ENCODE measurements at regions not wholly inside any gene's neighbourhood (a gene's known extent, or its start where the extent isn't known, plus 50 kb on each side); places are given as distances from the start of the nearest gene placed in this dataset.

DNA sequence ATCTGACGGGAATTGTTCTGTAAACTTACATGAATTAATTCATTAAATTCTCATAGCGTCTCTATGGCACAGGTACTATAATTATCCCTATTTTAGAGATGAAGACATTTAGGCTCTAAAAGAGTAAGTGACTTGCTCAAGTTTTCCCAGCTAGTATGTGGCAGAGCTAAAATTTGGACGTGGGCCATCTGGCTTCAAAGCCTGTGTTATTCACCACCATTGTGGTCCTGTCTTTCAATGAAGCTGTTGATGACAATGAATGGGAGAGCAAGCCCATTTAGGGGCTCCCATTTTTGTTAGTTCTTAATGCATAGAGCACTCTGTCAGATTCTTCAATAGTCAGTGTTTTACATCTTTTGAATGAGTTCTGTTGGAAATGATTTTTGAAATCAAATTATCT, 236.0 kb upstream of the CD180 start:
- Mint-ChIP-seq H3K27me3 (ENCODE audit: insufficient read depth) (peaks cover 5% of the 10 kb centered on the region), H3K36me3 (ENCODE audit: low read depth) (no peaks in the 10 kb centered on the region), H3K9me3 (no peaks in the 10 kb centered on the region), H3K4me1 (ENCODE audit: low read depth) (no peaks in the 10 kb centered on the region), H3K4me3 (no peak overlapping the region), H3K27ac (no peak overlapping the region)
- TF ChIP-seq, protein P1, sequence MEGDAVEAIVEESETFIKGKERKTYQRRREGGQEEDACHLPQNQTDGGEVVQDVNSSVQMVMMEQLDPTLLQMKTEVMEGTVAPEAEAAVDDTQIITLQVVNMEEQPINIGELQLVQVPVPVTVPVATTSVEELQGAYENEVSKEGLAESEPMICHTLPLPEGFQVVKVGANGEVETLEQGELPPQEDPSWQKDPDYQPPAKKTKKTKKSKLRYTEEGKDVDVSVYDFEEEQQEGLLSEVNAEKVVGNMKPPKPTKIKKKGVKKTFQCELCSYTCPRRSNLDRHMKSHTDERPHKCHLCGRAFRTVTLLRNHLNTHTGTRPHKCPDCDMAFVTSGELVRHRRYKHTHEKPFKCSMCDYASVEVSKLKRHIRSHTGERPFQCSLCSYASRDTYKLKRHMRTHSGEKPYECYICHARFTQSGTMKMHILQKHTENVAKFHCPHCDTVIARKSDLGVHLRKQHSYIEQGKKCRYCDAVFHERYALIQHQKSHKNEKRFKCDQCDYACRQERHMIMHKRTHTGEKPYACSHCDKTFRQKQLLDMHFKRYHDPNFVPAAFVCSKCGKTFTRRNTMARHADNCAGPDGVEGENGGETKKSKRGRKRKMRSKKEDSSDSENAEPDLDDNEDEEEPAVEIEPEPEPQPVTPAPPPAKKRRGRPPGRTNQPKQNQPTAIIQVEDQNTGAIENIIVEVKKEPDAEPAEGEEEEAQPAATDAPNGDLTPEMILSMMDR (IDR thresholded peaks at IDR 0.05), result no peak
- no peak for DNase-seq

DNA sequence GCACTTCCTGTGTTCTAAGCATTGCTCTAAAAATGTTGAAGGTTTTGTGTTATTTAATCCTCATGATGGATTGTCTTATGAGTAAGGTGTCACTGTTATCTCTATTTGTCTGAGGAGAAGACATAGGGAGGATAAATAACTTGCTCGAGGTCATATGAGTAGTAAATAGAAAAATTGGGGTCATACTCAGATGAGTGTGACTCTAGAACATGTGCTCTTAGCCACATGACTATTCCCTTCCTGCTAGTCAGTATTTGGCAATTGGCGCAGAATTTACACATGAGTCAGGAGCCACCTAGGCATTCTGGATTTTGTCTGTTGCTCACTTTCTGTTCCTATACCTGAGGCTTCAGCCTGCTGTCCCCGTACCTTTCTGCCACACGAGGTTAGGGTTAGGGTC, 234.6 kb upstream of the CD180 start:
- Mint-ChIP-seq H3K27me3 (ENCODE audit: insufficient read depth) (peaks cover 4% of the 10 kb centered on the region), H3K36me3 (ENCODE audit: low read depth) (no peaks in the 10 kb centered on the region), H3K4me1 (ENCODE audit: low read depth) (0 out of 2 replicates have a peak, but pooled peaks cover 9% of the 10 kb centered on the region), H3K4me3 (no peak overlapping the region), H3K9me3 (no peaks in the 10 kb centered on the region), H3K27ac (no peak overlapping the region)
- no peak for DNase-seq
- TF ChIP-seq, protein P1 (IDR thresholded peaks at IDR 0.05), result no peak

DNA sequence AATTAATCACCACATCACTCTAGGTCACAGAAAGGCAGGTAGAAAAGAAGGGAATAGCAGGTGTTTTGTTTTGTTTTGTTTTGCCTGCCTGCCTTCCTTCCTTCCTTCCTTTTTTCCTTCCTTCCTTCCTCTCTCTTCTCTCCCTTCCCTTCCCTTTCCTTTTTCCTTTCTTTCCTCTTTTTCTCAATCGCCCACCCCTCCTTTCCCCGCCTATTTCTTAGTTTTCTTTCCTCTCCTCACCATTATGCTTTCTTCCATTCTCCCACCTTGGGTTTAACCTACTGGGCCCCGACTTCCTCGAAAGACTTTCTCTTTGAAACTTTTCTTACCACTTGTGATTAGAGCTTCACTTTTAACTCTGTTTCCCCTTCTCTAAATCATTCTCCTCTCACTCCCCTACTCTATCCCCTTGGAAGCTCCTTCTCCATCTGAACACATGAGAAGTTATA, 231.3 kb upstream of the CD180 start:
- no peaks in the 10 kb centered on the region for H3K36me3 Mint-ChIP-seq (ENCODE audit: low read depth)
- H3K9me3 Mint-ChIP-seq, result no peaks in the 10 kb centered on the region
- TF ChIP-seq, protein P1 (IDR thresholded peaks at IDR 0.05), result no peak
- no peak overlapping the region for H3K4me3 Mint-ChIP-seq
- H3K4me1 Mint-ChIP-seq (ENCODE audit: low read depth), result peaks cover 16% of the 10 kb centered on the region; the same call in 1 of the 2 replicates
- H3K27me3 Mint-ChIP-seq (ENCODE audit: insufficient read depth), result peaks cover 4% of the 10 kb centered on the region
- H3K27ac Mint-ChIP-seq, result no peak overlapping the region
- no peak for DNase-seq

DNA sequence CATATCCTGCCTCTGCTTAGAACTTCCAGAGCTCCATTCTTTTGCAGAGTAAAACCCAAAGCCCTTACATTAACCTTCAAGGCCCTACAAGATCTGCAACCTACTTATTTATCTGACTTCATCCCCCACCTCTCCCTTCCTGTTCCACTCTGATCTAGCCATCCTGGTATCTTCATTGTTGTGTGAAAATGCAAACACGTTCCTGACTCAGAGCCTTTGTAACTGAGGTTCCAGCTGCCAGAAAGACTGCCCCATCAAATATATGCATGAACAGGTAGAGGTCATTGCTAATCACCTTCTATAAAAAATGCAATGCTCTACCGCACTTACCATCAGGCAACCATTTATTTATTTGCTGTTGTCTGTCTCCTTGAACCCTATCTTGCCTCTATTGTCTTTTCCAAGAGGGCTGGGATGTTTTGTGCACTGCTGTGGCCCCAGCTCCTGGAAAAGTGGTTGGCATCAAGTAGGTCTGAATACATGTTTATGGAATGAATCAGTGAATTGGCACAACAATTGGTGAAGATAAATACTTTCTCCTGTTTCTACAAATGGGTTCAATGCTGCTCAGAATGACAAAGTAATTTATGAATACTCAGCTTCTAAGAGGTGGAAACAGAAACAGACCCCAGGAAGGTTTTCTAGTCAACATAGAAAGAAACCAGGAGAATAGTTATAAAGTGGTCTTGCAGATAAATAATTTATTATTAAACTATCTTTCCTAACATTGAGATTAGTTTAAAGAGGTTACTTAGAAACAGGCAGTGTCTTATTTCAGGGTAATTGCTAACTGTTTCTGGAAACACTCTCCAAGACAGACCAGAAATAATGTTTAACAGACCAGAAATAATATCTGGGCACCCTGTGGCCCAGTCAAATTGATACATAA, 230.6 kb upstream of the CD180 start:
- Mint-ChIP-seq H3K27ac (no peak overlapping the region), H3K4me3 (no peak overlapping the region), H3K36me3 (ENCODE audit: low read depth) (no peaks in the 10 kb centered on the region), H3K4me1 (ENCODE audit: low read depth) (peaks cover 16% of the 10 kb centered on the region; the same call in 1 of the 2 replicates), H3K9me3 (no peaks in the 10 kb centered on the region), H3K27me3 (ENCODE audit: insufficient read depth) (peaks cover 3% of the 10 kb centered on the region)
- DNase-seq, result no peak
- TF ChIP-seq, protein P1 (IDR thresholded peaks at IDR 0.05), result no peak

DNA sequence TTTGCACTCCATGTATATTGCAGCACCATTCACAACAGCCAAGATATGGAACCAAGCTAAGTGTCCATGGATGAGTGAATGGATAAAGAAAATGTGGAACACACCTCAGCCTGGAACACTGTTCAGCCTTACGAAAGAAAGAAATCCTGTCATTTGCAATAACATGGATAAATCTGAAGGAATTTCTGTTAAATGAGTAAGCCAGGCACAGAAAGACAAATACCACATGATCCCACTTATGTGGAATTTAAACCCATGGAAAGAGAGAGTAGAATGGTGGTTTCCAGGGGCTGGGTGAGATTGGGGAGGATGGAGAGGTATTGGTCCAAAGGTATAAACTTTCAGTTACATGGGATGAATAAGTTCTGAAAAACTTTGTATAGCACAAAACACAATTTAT, 228.9 kb upstream of the CD180 start:
- no peaks in the 10 kb centered on the region for H3K9me3 Mint-ChIP-seq
- peaks cover 2% of the 10 kb centered on the region; the same call in 1 of the 2 replicates for H3K27me3 Mint-ChIP-seq (ENCODE audit: insufficient read depth)
- DNase-seq, result peak; percentile 4
- H3K4me3 Mint-ChIP-seq, result no peak overlapping the region
- TF ChIP-seq, protein P1 (IDR thresholded peaks at IDR 0.05), result no peak
- peaks cover 16% of the 10 kb centered on the region; the same call in 1 of the 2 replicates for H3K4me1 Mint-ChIP-seq (ENCODE audit: low read depth)
- no peaks in the 10 kb centered on the region for H3K36me3 Mint-ChIP-seq (ENCODE audit: low read depth)
- H3K27ac Mint-ChIP-seq, result no peak overlapping the region

All from HFFc6 (cell line).